GM21786 (cell line): ENCODE measurements at regions not wholly inside any gene's neighbourhood (a gene's known extent, or its start where the extent isn't known, plus 50 kb on each side); places are given as distances from the start of the nearest gene placed in this dataset.

ENCODE experiments used
- ATAC-seq: cut with Tn5 transposase; IDR thresholded peaks from one replicate; pipeline ENCODE4 v1.9.1; 2021; ENCODE audit not compliant: unreplicated experiment

DNA sequence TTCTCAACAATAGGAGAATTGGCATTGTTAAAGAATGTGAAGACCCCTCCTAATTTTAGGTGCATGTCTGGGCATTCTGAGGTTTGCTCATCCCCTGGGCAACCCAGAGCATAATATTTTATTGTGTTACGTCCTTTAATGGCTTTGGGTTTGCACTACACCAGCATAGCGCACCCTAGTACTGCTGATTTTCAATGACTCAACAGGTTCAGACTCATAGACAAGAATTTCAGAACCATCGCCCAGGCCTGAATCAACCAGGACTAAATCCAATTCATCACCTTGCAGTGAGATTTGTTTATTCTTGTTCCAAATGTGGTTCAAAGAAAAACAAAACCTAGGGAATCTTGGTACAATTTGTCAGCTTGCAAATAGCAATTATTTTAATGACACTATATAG, 137.8 kb upstream of the PHACTR1 start:
- no peak for ATAC-seq

DNA sequence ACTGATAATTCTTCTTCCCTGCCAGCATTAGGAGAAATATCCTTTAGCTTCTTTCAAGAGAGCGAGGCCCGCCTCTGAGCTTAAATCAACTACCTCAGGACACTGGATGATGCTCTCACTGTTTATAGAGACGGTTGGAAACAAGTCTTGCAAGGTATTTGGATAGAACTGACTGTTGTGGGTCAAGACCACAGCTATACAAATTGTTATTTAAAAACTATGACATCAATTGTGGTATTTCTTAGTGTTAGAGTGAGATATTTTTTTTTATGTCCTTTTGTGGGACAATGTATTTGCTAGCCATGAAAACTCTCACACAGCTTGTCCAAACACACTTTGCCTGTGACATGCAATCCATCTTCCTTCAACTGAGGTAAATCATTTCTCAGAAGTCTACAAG, 136.3 kb upstream of the PHACTR1 start:
- no peak for ATAC-seq

DNA sequence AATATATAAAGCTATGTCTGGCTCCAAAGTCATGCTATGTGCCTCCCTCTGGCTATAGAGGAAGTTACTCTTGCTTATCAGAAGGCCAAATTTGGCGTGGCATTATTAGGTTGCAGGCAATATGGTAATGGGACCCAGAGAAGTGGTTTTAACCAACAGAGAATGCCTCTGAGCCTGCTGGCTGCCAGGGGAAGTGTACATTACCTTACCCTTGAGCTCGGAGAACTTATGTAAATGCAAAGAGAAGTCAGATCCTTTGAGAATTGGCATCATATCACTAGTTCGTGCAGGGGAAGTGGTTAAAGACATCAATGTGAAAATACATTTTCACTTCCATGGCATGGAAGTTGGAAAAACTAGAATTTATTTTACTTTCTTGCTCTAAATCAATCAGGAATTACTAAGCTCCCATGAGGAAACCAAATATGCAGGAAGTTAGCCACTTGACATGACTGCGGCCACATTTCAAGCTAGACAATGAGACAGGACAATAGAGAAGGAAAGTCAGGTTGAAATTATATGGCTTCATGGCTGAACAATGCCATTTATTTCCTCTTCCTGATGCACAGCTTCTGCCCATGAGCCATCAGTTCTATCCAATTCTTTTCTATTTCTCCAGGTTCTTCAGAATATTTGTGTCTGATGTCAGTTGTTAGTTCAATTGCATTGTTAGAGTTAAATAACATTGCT, 134.0 kb upstream of the PHACTR1 start:
- ATAC-seq, result no peak

DNA sequence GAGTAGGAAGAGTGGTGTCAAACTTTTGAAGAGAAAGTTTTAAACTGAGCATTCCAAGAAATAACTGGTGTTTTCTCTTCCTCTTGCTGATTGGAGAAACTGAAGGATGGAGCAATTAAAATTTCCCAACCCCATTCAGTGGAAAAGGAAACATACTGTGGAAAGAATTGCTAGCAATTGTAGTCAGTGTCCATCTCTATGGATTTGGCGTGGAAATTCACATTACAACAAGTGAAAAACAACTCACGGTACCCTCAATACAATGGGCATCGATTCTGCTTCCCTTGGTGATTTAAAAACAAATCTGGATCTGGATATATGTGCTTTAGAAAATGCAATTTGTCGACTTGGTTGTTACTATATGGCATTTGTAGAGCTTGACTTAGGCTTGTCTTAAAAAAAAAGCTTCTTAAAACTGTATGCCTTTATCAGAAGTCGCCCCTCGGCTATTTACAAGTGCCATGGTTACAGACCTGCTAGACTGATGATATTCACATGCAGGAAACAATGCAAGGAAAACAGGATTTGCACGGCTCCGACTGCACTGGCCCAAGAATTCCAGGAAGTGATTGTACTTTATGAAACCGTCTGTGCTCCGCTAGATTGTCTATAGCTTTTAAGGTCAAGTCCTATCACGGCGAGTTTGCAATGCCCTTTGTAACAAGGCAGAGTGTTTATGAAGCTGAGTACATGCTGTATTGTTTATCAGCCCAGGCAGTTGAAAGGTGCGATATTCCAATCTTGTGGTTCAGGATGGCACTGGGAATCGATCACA, 131.7 kb upstream of the PHACTR1 start:
- ATAC-seq, result no peak

DNA sequence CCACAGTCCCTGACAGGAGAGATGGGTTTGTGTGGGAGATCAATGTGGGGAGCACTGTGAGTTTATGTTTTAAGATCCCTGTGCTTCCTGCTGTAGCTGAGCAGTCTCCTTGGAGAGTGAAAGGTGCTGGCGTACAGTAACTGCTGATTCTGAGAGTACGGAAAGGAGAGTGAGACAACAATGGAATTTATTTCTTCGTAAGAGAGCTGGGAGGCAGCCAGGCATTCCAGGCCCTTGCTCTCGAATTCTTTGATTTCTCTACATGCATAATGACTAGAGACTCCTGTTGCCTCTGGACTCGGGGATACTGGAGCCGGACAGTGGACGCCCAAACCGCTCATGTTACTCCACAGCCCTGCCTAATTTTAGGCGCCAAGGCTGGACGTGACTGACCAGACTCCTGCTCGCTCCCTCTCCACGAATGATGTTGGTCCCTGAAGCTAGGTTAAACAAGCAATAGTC, 131.0 kb upstream of the PHACTR1 start:
- no peak for ATAC-seq

DNA sequence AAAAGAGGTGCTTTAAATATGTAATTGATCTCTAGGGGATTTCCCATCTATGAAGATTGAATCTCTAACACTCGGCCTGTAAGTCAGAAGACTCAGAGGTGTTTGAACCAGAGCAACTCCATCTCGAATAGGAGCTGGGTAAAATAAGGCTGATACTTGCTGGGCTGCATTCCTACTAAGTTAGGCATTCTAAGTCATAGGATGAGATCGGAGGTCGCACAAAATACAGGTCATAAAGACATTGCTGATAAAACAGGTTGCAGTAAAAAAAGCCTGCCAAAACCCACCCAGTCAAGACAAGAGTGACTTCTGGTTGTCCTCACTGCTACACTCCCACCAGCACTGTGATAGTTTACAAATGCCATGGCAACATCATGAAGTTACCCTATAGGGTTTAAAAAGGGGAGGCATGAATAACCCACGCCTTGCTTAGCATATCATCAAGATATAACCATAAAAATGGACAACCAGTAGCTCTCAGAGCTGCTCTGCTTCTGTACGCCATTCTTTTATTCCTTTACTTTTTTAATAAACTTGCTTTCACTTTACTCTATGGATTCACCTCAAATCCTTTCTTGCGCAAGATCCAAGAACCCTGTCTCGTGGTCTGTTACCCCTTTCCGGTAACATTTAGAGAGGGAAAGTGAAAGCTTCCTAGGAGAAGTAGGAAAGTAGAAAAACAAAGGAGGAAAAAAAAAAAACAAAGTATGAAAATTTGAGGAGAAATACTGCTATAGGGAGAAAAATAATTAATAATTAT, 129.7 kb upstream of the PHACTR1 start:
- no peak for ATAC-seq

DNA sequence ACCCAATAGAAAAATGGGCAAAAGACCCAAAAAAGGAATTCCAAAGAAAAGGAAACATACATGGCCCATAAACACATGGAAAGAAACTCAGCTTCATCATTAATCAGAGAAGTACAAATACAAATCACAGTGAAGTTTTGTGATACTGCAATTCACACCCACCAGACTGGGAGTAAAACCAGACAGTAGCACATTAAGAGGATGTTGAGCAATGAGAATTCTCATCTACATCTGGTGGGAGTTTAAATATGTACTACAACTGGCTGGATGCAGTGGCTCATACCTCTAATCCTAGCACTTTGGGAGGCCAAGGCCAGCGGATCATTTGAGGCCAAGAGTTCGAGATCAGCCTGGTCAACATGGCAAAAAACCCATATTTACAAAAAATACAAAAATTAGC, 125.7 kb upstream of the PHACTR1 start:
- ATAC-seq, result no peak

DNA sequence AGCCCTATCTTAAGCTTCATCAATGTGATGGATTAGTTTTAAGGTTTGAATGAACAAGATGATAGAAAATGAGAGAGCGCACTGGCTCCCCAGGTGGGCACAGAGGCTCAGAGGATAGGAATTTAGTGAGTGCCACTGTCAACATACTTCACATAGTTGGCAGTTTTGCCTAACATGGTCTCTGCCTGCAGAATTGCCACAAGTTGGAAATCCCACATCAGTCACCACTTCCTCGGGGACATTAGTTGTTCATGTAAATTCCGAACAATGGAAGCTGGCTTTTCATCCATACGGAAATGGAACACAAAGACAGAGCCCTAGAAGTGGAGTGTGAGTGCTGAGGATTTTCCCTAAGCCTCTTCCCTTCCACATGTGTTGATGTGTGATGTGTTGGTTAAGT, 123.9 kb upstream of the PHACTR1 start:
- ATAC-seq, result no peak

DNA sequence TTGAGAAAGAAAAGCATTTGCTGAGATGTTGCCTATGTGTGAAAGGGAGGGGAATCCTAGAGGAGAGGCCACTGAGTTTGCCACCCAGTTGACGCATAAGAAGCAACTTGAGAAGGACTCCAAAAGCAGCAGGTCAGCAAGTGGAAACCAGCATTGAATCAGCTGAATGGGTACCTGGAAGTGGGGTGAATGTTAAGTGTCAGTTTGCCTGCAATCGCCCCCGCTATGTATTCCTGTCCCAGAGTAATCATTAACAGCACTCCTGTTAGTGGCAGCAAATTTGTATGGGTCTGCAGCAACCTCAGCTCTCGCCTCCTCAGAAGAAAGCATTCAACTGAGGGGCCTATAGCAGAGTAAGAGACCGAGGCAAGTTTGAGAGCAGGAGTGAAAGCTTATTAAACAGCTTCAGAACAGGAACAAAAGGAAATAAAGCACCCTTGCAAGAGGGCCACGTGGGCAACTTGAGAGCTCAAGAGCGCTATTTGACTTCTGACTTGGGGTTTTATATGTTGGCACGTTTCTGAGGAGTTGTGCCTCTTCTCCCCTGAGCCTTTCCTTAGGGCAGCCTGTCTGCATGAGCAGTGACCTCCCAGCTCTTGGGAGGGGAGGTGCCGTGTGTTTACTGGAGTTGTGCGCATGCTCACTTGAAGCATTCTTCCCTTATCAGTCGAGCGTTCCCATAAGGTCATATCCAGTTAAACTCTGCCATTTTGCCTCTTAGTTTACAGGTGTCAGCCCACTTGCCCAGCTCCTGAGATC, 122.6 kb upstream of the PHACTR1 start:
- ATAC-seq, result no peak

DNA sequence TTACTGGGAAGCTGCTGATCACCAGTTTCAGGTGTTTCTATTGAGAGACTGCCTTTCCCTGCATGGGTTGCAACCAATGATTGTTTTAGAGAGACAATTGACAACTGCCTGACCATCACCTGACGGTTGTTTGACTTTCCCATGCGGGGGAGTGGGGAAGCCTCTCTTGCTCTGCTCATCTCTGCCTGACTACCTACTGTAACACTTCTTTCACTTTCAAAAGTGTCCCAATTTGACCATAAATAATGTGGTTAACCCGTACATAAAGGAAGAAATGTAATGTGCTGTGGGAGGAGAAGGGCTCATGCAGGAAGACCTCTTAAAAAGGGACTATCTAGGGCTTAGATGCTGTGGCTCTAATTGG, 122.1 kb upstream of the PHACTR1 start:
- ATAC-seq, result peak; percentile 38

DNA sequence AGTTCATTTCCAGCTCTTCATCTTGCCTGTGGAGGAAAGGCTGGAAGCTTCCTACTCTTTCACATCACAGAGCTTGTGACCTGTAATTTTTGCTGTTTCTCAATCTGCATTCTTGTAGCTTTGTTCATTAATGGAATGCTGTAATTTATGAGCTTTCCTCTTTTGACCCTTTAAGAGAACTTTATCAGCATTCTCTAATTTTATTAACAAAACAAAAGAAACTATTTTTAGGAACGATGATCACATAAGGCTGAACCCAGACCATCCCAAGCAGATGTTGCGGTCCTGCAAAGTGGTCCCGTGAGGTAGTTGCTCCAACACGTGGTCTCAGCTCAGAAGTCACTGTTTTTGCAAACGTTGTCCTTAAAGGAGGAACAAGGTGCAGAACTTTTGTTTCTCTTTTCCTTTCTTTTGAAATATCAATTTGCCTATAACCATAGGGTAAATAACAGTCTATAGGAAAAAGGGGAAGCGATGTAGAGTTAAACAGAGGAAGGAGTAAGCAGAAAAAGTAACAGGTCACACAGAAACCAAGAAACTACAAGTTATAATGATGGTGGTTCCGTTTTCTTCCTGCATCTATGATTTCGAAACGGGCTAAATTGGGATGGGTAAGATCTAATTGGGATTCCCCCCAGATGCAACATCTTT, 121.3 kb upstream of the PHACTR1 start:
- peak; percentile 66 for ATAC-seq

DNA sequence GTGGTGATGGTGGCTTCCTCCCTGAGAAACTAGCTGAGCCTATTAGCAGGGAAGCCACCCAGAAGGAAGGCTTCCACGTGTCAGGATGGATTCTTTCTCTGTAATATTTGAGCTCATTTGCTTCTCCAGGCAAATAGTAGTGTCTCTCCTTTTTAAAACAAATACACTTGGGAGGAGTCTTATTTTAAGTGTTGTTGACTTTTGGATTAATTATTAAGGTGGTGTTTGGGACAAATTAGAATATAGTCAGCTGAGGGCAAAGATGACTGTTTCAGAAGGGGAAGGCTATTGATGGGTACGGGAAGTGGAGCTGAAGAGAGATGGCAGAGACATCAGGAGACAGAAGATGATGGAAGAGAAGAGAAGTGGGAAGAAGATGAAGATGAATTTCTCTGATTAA, 119.8 kb upstream of the PHACTR1 start:
- ATAC-seq, result no peak

DNA sequence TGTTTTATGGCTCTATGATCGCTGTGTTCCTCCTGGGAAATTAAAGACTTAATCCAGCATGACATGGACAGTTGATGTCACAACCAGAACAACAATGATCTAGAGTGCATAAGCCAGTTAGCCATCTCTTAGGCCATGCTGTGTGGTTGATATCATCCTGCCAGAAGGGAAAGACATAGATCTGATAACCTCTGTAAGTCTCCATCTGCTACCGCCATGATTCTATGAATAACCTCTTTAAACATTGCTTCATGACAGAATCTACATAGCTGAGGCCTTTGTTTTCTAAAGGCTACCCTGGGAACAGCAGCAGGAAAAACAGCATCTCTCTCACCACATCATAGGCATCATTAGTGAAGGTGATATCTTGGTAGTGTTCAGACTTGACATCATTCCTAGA, 117.6 kb upstream of the PHACTR1 start:
- ATAC-seq, result no peak

DNA sequence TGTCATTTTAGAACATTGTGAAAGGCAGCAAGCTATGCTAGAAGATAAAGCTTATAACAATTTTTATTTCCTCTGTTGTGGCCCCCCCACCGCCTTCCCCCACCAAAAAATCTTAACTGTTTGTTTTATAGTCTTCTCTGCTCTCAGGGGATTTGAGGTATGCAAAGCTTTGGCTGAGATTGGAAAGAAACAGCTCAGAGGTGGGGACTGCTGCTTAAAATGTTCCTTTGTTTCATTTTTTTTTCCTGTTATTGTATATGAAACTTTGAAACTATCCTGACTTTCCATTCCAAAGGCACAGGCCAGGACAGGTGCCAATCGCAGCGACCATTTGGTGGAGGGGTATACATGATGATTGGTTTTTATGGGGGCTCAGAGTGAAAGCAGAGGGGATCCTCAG, 114.7 kb upstream of the PHACTR1 start:
- ATAC-seq, result no peak

DNA sequence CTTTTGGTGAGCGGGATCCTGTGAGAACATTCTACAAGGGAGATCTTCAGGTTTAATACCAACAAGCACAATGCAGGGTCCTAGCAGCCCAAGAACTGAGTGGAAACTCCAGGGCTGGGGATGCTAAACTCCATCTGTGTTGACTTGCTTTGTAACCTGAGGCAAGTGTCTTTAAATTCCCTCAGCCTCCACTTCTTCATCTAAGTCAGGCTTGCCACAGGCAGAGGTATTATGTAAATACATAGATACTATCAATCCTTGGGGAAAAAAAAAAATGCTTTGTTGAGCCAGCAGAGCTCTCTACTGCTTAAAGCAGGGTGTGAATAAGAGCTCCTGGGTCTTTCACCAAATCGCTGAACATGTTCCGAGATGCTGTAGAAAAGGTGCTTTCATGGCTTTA, 114.2 kb upstream of the PHACTR1 start:
- no peak for ATAC-seq

DNA sequence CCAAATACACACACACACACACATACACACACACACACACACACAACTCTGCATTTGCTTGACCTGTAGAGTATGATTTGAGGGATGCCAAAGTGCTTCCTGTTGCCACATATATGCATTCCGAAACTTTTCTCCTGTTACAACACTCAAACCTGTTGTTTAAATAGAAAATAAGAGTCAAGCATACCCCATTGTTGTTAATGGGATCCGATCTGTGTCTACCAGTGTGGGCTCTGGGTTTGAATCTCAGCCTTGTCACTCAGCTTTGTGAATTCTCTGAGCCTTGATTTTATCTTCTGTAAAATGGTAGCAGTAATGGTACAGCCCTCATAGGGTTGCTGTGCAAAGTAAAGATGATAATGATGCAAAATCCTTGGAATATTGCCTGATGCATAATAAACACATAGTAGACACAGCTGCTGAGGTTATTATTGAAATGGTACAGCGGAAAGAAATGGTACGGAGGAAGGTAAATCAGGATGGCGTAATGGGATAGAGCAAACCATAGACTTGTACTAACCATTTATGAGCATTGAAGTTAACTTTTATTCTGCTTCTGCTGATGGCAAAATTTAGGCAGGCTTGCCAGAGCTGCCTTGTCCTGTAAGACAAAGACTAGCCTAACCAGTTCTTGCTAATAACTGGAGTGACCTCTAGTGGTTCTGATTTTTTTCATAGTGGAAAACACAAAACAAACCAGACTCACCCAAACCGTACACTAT, 113.5 kb upstream of the PHACTR1 start:
- no peak for ATAC-seq

DNA sequence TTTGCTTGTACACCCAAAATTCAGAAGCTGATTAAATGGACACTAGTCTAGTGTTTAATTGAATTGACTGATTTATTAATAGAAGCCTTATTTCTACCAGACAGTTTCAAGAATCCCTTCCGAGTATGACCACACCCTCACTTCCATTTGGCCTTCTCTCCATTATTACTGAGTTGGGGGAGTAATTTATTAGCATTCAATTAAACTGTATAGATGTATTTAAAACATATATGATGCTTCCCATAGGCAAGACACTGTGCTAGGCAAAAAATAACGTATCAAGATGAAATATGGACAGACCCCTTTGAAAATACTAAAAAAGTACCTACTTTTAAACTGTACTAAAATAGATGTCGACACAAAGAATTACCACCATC, 112.9 kb upstream of the PHACTR1 start:
- ATAC-seq, result no peak

DNA sequence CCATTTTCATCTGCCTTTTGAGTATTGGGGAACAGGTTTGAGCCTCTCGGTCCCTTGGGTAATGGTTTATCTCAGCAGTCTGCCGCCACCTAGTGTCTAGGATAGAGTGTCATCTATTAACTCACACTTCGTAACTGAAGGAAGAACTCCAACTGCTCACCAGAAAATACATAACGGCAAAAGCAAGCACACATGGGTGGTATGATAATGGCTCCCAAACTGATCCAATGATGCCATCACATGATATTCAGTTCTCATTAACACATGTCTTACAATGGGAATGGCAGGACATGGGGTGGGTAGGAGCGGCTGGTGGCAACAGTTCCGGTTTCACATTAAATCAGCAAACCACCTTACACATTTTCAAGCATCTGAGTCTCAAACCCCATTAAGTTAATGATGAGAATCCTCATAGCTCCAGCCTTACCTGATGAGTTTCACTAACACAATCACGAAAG, 110.7 kb upstream of the PHACTR1 start:
- peak; percentile 34 for ATAC-seq

DNA sequence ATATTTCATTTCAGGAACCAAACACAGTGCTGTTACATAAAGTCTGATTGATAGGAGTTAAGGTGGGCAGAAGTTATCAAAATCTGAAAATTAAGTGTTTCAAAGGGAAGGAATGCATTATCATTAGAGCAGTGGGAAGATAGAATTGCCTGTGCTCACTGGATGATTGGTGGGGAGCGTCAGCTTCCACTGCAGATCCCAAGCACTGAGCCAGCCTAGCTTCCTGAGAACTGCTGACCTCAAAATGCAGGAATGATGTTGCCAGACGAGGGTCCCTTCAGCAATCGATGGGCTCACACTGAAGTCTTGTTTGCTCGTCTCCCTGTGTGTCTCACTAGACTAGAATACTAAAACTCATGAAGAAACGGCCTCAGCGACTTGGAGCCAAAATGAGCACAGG, 110.0 kb upstream of the PHACTR1 start:
- no peak for ATAC-seq
